ENCODE measurements at regions not wholly inside any gene's neighbourhood (a gene's known extent, or its start where the extent isn't known, plus 50 kb on each side); places are given as distances from the start of the nearest gene placed in this dataset.

- TF ChIP-seq CTCF (IDR thresholded peaks at IDR 0.05) (no peak), POLR2AphosphoS5 (IDR thresholded peaks at IDR 0.05) (no peak), POLR2A (IDR thresholded peaks at IDR 0.05) (no peak), EP300 (IDR thresholded peaks at IDR 0.05) (no peak)
Observed at GRCh38 chr4:116668190-116668589, 417.2 kb downstream of the TRAM1L1 start.

All from suprapubic skin (tissue), 4 donors.